Adrenal gland (tissue), 5 donors: ENCODE measurements at regions not wholly inside any gene's neighbourhood (a gene's known extent, or its start where the extent isn't known, plus 50 kb on each side); places are given as distances from the start of the nearest gene placed in this dataset.

Experiments used
- POLR2A ChIP-seq, 2 donors: fragments of 450-650 bp; IDR thresholded peaks; one replicate each; pipeline ENCODE4 v1.6.1; 2017; ENCODE audit warnings: antibody characterized with exemption in 2 of 2, mild to moderate bottlenecking in 2 of 2, moderate library complexity in 1 of 2
- TF ChIP-seq, protein P1 (sequence below), 6 experiments: fragments of 450-650 bp in 4 of 6; fragments of 200-600 bp in 2 of 6; sonication (generic) in 1 of 6; IDR thresholded peaks; 1 replicate in 5 of 6; 2 replicates in 1 of 6; pipeline versions ENCODE4 v1.5.1 to v1.8.0; 2016 to 2021; ENCODE audit warnings: antibody characterized with exemption in 6 of 6, mild to moderate bottlenecking in 2 of 6, moderate library complexity in 1 of 6
- donor health status: DM: no; HTN: no; CAD: no.

DNA sequence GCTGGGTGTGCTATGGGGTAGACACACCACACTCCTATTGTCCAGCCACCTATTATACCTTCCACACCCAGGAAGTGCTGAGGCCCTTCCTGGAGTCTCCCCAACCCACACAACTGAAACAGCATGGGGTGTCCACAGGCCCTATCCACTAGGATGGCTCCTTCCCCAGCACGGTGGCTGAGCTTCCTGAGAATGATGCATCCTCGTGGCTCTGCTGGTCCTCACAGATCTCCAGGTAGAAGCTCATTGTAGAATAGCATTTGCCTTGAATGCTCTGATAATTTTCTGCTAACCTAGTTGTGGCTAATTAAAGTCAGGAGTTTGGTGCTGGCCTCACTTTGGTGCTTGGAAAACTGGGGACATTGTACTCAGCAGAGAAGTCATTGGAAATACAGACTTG lies 182.6 kb downstream of the ANKRD30B start:
- TF ChIP-seq, protein P1, sequence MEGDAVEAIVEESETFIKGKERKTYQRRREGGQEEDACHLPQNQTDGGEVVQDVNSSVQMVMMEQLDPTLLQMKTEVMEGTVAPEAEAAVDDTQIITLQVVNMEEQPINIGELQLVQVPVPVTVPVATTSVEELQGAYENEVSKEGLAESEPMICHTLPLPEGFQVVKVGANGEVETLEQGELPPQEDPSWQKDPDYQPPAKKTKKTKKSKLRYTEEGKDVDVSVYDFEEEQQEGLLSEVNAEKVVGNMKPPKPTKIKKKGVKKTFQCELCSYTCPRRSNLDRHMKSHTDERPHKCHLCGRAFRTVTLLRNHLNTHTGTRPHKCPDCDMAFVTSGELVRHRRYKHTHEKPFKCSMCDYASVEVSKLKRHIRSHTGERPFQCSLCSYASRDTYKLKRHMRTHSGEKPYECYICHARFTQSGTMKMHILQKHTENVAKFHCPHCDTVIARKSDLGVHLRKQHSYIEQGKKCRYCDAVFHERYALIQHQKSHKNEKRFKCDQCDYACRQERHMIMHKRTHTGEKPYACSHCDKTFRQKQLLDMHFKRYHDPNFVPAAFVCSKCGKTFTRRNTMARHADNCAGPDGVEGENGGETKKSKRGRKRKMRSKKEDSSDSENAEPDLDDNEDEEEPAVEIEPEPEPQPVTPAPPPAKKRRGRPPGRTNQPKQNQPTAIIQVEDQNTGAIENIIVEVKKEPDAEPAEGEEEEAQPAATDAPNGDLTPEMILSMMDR (IDR thresholded peaks at IDR 0.05), result no peak
- no peak for TF ChIP-seq POLR2A (IDR thresholded peaks at IDR 0.05)
